Type B pancreatic cell (in vitro differentiated cells): ENCODE measurements at regions not wholly inside any gene's neighbourhood (a gene's known extent, or its start where the extent isn't known, plus 50 kb on each side); places are given as distances from the start of the nearest gene placed in this dataset.
"Not testable (repeated sequence)": the region's sequence is repeated elsewhere in the genome, so short reads cannot be mapped to it uniquely, and the experiment has no call there.

Experiments
- DNase-seq: peaks from one replicate; pipeline ENCODE4 v3.0.0; 2021; ENCODE audit warnings: mixed read lengths; ENCODE audit not compliant: unreplicated experiment; ENCODE audit errors: extremely low spot score
- H3K27ac Mint-ChIP-seq: 2 replicates; pipeline ENCODE4 v1.8.0; 2021; ENCODE audit warnings: mild to moderate bottlenecking, mixed read lengths
- H3K27me3 Mint-ChIP-seq: 2 replicates; pipeline ENCODE4 v1.8.0; 2021; ENCODE audit warnings: mixed read lengths
- H3K36me3 Mint-ChIP-seq: 2 replicates; pipeline ENCODE4 v1.8.0; 2021; ENCODE audit warnings: mixed read lengths
- H3K4me1 Mint-ChIP-seq: one replicate; pipeline ENCODE4 v1.8.0; 2021; ENCODE audit warnings: mixed read lengths; ENCODE audit not compliant: unreplicated experiment
- H3K4me3 Mint-ChIP-seq: 2 replicates; pipeline ENCODE4 v1.8.0; 2021; ENCODE audit warnings: mild to moderate bottlenecking, mixed read lengths
- H3K9me3 Mint-ChIP-seq: 2 replicates; pipeline ENCODE4 v1.8.0; 2021; ENCODE audit warnings: mixed read lengths
- CTCF ChIP-seq: fragments of 200-600 bp; sonication (generic); conservative IDR thresholded peaks from 2 replicates; pipeline ENCODE4 v1.5.0; 2021; ENCODE audit warnings: antibody characterized with exemption, mild to moderate bottlenecking

GRCh38 chr12:67047634-67048033 lies 221.5 kb upstream of the CAND1 start:
- H3K27ac Mint-ChIP-seq, result no peak overlapping the region
- no peak overlapping the region for H3K4me3 Mint-ChIP-seq
- peaks cover 8% of the 10 kb centered on the region for H3K4me1 Mint-ChIP-seq
- H3K36me3 Mint-ChIP-seq, result no peaks in the 10 kb centered on the region
- H3K27me3 Mint-ChIP-seq, result no peaks in the 10 kb centered on the region
- no peak for DNase-seq
- no peak for TF ChIP-seq CTCF
- no peaks in the 10 kb centered on the region for H3K9me3 Mint-ChIP-seq

GRCh38 chr12:67048371-67048770 lies 220.8 kb upstream of the CAND1 start:
- H3K9me3 Mint-ChIP-seq, result no peaks in the 10 kb centered on the region
- no peak for DNase-seq
- no peak for TF ChIP-seq CTCF
- no peak overlapping the region for H3K27ac Mint-ChIP-seq
- H3K36me3 Mint-ChIP-seq, result no peaks in the 10 kb centered on the region
- peaks cover 4% of the 10 kb centered on the region for H3K4me1 Mint-ChIP-seq
- H3K27me3 Mint-ChIP-seq, result no peaks in the 10 kb centered on the region
- no peak overlapping the region for H3K4me3 Mint-ChIP-seq

GRCh38 chr12:67049199-67049598 lies 220.0 kb upstream of the CAND1 start:
- H3K9me3 Mint-ChIP-seq, H3K27me3 Mint-ChIP-seq, DNase-seq, H3K4me3 Mint-ChIP-seq, H3K36me3 Mint-ChIP-seq, H3K4me1 Mint-ChIP-seq, H3K27ac Mint-ChIP-seq: not testable (repeated sequence)

GRCh38 chr12:67052981-67053380 lies 216.2 kb upstream of the CAND1 start:
- no peak for DNase-seq
- H3K4me1 Mint-ChIP-seq, result no peaks in the 10 kb centered on the region
- no peaks in the 10 kb centered on the region for H3K27me3 Mint-ChIP-seq
- no peak for TF ChIP-seq CTCF
- H3K27ac Mint-ChIP-seq, result no peak overlapping the region
- H3K4me3 Mint-ChIP-seq, result no peak overlapping the region
- no peaks in the 10 kb centered on the region for H3K9me3 Mint-ChIP-seq
- no peaks in the 10 kb centered on the region for H3K36me3 Mint-ChIP-seq

GRCh38 chr12:67056329-67056728 lies 212.8 kb upstream of the CAND1 start:
- Mint-ChIP-seq H3K27me3 (no peaks in the 10 kb centered on the region), H3K27ac (no peak overlapping the region), H3K4me3 (no peak overlapping the region), H3K9me3 (no peaks in the 10 kb centered on the region), H3K4me1 (no peaks in the 10 kb centered on the region), H3K36me3 (no peaks in the 10 kb centered on the region)
- DNase-seq, result no peak
- TF ChIP-seq CTCF, result no peak

- no peaks in the 10 kb centered on the region for H3K36me3 Mint-ChIP-seq
- H3K27me3 Mint-ChIP-seq, result peaks cover 3% of the 10 kb centered on the region
- no peaks in the 10 kb centered on the region for H3K4me1 Mint-ChIP-seq
- no peak overlapping the region for H3K4me3 Mint-ChIP-seq
- DNase-seq, result no peak
- H3K9me3 Mint-ChIP-seq, result no peaks in the 10 kb centered on the region
- no peak overlapping the region for H3K27ac Mint-ChIP-seq
- TF ChIP-seq CTCF, result no peak
Observed at GRCh38 chr12:67057072-67057471, 212.1 kb upstream of the CAND1 start.
